ENCODE measurements at regions not wholly inside any gene's neighbourhood (a gene's known extent, or its start where the extent isn't known, plus 50 kb on each side); places are given as distances from the start of the nearest gene placed in this dataset.
"Not testable (repeated sequence)": the region's sequence is repeated elsewhere in the genome, so short reads cannot be mapped to it uniquely, and the experiment has no call there.

DNA sequence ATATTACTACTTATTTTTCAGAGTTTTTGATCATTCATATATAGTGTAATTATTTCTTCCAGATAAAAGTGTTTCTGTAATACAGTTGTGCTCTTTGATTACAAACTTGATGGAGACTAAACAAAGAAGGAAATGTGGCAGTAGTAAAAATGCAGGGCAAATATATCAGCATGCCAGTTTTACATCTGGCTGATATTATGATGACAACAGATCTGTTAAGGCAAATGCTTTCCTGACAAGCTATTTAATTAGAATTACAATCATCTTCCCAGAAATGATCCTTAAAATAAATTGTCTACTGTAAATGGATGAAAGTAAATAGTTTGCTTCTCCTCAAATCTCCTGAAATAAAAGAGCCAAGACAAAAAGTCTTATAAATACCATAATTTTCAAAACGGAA lies 1659.8 kb downstream of the BRINP3 start:
- H3K4me3 ChIP-seq (ENCODE audit: low read depth, low read length), result no peak overlapping the region
- no peak for DNase-seq (ENCODE audit: low read depth)
- TF ChIP-seq, protein P1, sequence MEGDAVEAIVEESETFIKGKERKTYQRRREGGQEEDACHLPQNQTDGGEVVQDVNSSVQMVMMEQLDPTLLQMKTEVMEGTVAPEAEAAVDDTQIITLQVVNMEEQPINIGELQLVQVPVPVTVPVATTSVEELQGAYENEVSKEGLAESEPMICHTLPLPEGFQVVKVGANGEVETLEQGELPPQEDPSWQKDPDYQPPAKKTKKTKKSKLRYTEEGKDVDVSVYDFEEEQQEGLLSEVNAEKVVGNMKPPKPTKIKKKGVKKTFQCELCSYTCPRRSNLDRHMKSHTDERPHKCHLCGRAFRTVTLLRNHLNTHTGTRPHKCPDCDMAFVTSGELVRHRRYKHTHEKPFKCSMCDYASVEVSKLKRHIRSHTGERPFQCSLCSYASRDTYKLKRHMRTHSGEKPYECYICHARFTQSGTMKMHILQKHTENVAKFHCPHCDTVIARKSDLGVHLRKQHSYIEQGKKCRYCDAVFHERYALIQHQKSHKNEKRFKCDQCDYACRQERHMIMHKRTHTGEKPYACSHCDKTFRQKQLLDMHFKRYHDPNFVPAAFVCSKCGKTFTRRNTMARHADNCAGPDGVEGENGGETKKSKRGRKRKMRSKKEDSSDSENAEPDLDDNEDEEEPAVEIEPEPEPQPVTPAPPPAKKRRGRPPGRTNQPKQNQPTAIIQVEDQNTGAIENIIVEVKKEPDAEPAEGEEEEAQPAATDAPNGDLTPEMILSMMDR (IDR thresholded peaks at IDR 0.05; ENCODE audit: low read depth, low read length, missing control alignments), result no peak
- in situ Hi-C loops (cut with HindIII; ENCODE audit: low sequenced_read_pairs), result no loop called here

- TF ChIP-seq, protein P1 (IDR thresholded peaks at IDR 0.05; ENCODE audit: low read depth, low read length, missing control alignments), result no peak
- DNase-seq (ENCODE audit: low read depth), result no peak
- no peak overlapping the region for H3K4me3 ChIP-seq (ENCODE audit: low read depth, low read length)
- in situ Hi-C loops (cut with HindIII; ENCODE audit: low sequenced_read_pairs), result no loop called here
Measured at GRCh38 chr1:188822248-188822647, 1655.4 kb downstream of the BRINP3 start.

GRCh38 chr1:188825471-188825870 lies 1652.2 kb downstream of the BRINP3 start:
- TF ChIP-seq, protein P1 (IDR thresholded peaks at IDR 0.05; ENCODE audit: low read depth, low read length, missing control alignments), result no peak
- in situ Hi-C loops (cut with HindIII; ENCODE audit: low sequenced_read_pairs), result no loop called here
- H3K4me3 ChIP-seq (ENCODE audit: low read depth, low read length), result no peak overlapping the region
- no peak for DNase-seq (ENCODE audit: low read depth)

GRCh38 chr1:188826800-188827199 lies 1650.9 kb downstream of the BRINP3 start:
- TF ChIP-seq, protein P1 (IDR thresholded peaks at IDR 0.05; ENCODE audit: low read depth, low read length, missing control alignments), result no peak
- H3K4me3 ChIP-seq (ENCODE audit: low read depth, low read length), result no peak overlapping the region
- DNase-seq (ENCODE audit: low read depth), result no peak
- in situ Hi-C loops (cut with HindIII; ENCODE audit: low sequenced_read_pairs), result no loop called here

GRCh38 chr1:188827400-188827799 lies 1650.3 kb downstream of the BRINP3 start:
- TF ChIP-seq, protein P1 (IDR thresholded peaks at IDR 0.05; ENCODE audit: low read depth, low read length, missing control alignments), result no peak

DNA sequence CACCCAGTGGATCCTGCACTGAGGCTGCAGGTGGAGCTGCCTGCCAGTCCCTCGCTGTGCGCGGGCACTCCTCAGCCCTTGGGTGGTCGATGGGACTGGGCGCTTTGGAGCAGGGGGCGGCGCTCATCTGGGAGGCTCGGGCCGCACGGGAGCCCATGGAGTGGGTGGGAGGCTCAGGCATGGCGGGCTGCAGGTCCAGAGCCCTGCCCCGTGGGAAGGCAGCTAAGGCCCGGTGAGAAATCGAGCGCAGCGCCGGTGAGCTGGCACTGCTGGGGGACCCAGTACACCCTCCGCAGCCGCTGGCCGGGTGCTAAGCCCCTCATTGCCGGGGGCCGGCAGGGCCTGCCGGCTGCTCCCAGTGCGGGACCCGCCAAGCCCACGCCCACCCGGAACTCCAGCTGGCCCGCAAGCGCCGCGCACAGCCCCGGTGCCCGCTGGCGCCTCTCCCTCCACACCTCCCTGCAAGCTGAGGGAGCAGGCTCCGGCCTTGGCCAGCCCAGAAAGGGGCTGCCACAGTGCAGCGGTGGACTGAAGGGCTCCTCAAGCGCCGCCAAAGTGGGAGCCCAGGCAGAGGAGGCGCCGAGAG lies 1636.5 kb downstream of the BRINP3 start:
- in situ Hi-C loops (cut with HindIII; ENCODE audit: low sequenced_read_pairs); DNase-seq (ENCODE audit: low read depth); H3K4me3 ChIP-seq (ENCODE audit: low read depth, low read length): not testable (repeated sequence)

More at GRCh38 chr1:188827400-188827799, 1650.3 kb downstream of the BRINP3 start:
- H3K4me3 ChIP-seq (ENCODE audit: low read depth, low read length), result no peak overlapping the region
- in situ Hi-C loops (cut with HindIII; ENCODE audit: low sequenced_read_pairs), result no loop called here
- DNase-seq (ENCODE audit: low read depth), result no peak

DNA sequence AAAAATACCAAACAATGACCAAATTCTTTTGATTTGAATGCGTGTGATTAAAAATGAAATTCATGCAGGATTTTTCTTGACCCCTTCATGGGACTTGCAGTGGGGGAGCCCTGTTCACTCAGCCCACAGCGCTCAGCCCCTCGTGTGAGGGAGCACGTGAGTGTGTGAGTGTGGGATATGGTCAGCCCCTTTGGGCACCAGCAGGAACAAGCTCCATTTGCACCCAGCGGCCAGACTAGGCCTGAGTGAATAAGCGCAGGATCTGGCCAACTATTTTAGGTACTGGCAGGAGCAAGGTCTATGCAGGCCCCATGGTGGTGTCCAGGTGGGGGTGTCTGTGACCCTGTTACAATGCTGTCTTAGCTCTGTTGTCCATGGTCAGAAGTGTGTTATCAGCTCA lies 1631.2 kb downstream of the BRINP3 start:
- in situ Hi-C loops (cut with HindIII; ENCODE audit: low sequenced_read_pairs), result no loop called here
- TF ChIP-seq, protein P1 (IDR thresholded peaks at IDR 0.05; ENCODE audit: low read depth, low read length, missing control alignments), result no peak
- DNase-seq (ENCODE audit: low read depth), result no peak
- no peak overlapping the region for H3K4me3 ChIP-seq (ENCODE audit: low read depth, low read length)
